Inflammatory macrophage treated with lipopolysaccharide for 4 hours (primary cell): ENCODE measurements at regions not wholly inside any gene's neighbourhood (a gene's known extent, or its start where the extent isn't known, plus 50 kb on each side); places are given as distances from the start of the nearest gene placed in this dataset.

ENCODE experiments used
- DNase-seq: peaks from one replicate; pipeline ENCODE4 v3.0.0-alpha.2; 2020

- no peak for DNase-seq
These were observed 137.0 kb downstream of the SLITRK6 start for GRCh38 chr13:85662186-85662585.

- no peak for DNase-seq
These were observed 137.5 kb downstream of the SLITRK6 start for GRCh38 chr13:85661675-85662074.

GRCh38 chr13:85659493-85659892 is 139.7 kb downstream of the SLITRK6 start:
- DNase-seq, result no peak

- DNase-seq, result no peak
These were observed 141.3 kb downstream of the SLITRK6 start for GRCh38 chr13:85657942-85658341.

GRCh38 chr13:85655040-85655439 is 144.2 kb downstream of the SLITRK6 start:
- no peak for DNase-seq

- DNase-seq, result no peak
These were observed 145.0 kb downstream of the SLITRK6 start for GRCh38 chr13:85654227-85654626.

- no peak for DNase-seq
These were observed 145.5 kb downstream of the SLITRK6 start for GRCh38 chr13:85653681-85654080.

GRCh38 chr13:85652491-85652890 is 146.7 kb downstream of the SLITRK6 start:
- DNase-seq, result no peak

- DNase-seq, result no peak
These were observed 147.8 kb downstream of the SLITRK6 start for GRCh38 chr13:85651440-85651839.

GRCh38 chr13:85650613-85651012 is 148.6 kb downstream of the SLITRK6 start:
- no peak for DNase-seq

- DNase-seq, result no peak
These were observed 158.5 kb downstream of the SLITRK6 start for GRCh38 chr13:85640727-85641126.

GRCh38 chr13:85638815-85639393 is 160.3 kb downstream of the SLITRK6 start:
- DNase-seq, result no peak

GRCh38 chr13:85638265-85638664 is 161.0 kb downstream of the SLITRK6 start:
- no peak for DNase-seq

GRCh38 chr13:85632526-85633195 is 166.6 kb downstream of the SLITRK6 start:
- DNase-seq, result no peak

- no peak for DNase-seq
These were observed 167.4 kb downstream of the SLITRK6 start for GRCh38 chr13:85631801-85632200.

GRCh38 chr13:85626603-85627002 is 172.6 kb downstream of the SLITRK6 start:
- no peak for DNase-seq

- DNase-seq, result no peak
These were observed 179.9 kb downstream of the SLITRK6 start for GRCh38 chr13:85619321-85619720.

- no peak for DNase-seq
These were observed 180.7 kb downstream of the SLITRK6 start for GRCh38 chr13:85618521-85618920.

GRCh38 chr13:85616275-85616674 is 182.9 kb downstream of the SLITRK6 start:
- no peak for DNase-seq

- no peak for DNase-seq
These were observed 184.2 kb downstream of the SLITRK6 start for GRCh38 chr13:85615031-85615430.

GRCh38 chr13:85610024-85610423 is 189.2 kb downstream of the SLITRK6 start:
- DNase-seq, result no peak

GRCh38 chr13:85608255-85608829 is 190.9 kb downstream of the SLITRK6 start:
- DNase-seq, result no peak

GRCh38 chr13:85603735-85604134 is 195.5 kb downstream of the SLITRK6 start:
- no peak for DNase-seq

- DNase-seq, result no peak
These were observed 197.7 kb downstream of the SLITRK6 start for GRCh38 chr13:85601526-85601925.
